Breast epithelium (tissue), 4 donors: ENCODE measurements at regions not wholly inside any gene's neighbourhood (a gene's known extent, or its start where the extent isn't known, plus 50 kb on each side); places are given as distances from the start of the nearest gene placed in this dataset.
"Not testable (repeated sequence)": the region's sequence is repeated elsewhere in the genome, so short reads cannot be mapped to it uniquely, and the experiment has no call there.

Experiments
- DNase-seq, 2 donors: peaks; one replicate each; pipeline ENCODE4 v3.0.0-alpha.2; 2019; ENCODE audit warnings: low spot score in 2 of 2
- H3K27ac ChIP-seq, 2 donors: fragments of 200-600 bp; sonication (generic) in 1 of 2; one replicate each; pipeline ENCODE4 v1.5.1; 2016 to 2019; ENCODE audit warnings: mild to moderate bottlenecking in 1 of 2
- H3K27me3 ChIP-seq, 2 donors: fragments of 200-600 bp; sonication (generic) in 1 of 2; one replicate each; pipeline versions ENCODE4 v1.5.1 to v1.6.0; 2017 to 2019; ENCODE audit warnings: control low read depth in 1 of 2, mild to moderate bottlenecking in 1 of 2
- H3K36me3 ChIP-seq: fragments of 200-600 bp; one replicate; pipeline ENCODE4 v1.5.1; 2019
- H3K4me1 ChIP-seq, 2 donors: fragments of 200-600 bp; sonication (generic); one replicate each; pipeline ENCODE4 v1.5.1; 2016 to 2019; ENCODE audit warnings: control low read depth in 1 of 2
- H3K4me3 ChIP-seq, 3 donors: fragments of 200-600 bp; sonication (generic); 1 replicate in 2 of 3; 2 replicates in 1 of 3; pipeline ENCODE4 v1.5.1; 2016 to 2019; ENCODE audit warnings: mild to moderate bottlenecking in 3 of 3, moderate library complexity in 2 of 3
- H3K9me3 ChIP-seq, 2 donors: fragments of 200-600 bp; sonication (generic) in 1 of 2; one replicate each; pipeline ENCODE4 v1.5.1; 2016 to 2019; ENCODE audit warnings: control low read depth in 1 of 2
- POLR2A ChIP-seq: fragments of 450-650 bp; IDR thresholded peaks from one replicate; pipeline ENCODE4 v1.6.1; 2016; ENCODE audit warnings: antibody characterized with exemption, mild to moderate bottlenecking, moderate library complexity
- POLR2AphosphoS5 ChIP-seq, 3 donors: sonication (generic); formaldehyde crosslinking; IDR thresholded peaks; one replicate each; pipeline ENCODE4 v1.6.1; 2017; ENCODE audit warnings: antibody characterized with exemption in 3 of 3
- intact Hi-C: fragments of 100-400 bp; cut with DNase I; formaldehyde crosslinking; loops from one replicate; pipeline ENCODE4 v1.15.1; 2023; ENCODE audit warnings: low total_unique reads
- TF ChIP-seq, protein P1 (sequence below), 3 donors: fragments of 450-650 bp; IDR thresholded peaks; one replicate each; pipeline ENCODE4 v1.5.1; 2016 to 2017; ENCODE audit warnings: antibody characterized with exemption in 3 of 3, mild to moderate bottlenecking in 3 of 3, moderate library complexity in 3 of 3

DNA sequence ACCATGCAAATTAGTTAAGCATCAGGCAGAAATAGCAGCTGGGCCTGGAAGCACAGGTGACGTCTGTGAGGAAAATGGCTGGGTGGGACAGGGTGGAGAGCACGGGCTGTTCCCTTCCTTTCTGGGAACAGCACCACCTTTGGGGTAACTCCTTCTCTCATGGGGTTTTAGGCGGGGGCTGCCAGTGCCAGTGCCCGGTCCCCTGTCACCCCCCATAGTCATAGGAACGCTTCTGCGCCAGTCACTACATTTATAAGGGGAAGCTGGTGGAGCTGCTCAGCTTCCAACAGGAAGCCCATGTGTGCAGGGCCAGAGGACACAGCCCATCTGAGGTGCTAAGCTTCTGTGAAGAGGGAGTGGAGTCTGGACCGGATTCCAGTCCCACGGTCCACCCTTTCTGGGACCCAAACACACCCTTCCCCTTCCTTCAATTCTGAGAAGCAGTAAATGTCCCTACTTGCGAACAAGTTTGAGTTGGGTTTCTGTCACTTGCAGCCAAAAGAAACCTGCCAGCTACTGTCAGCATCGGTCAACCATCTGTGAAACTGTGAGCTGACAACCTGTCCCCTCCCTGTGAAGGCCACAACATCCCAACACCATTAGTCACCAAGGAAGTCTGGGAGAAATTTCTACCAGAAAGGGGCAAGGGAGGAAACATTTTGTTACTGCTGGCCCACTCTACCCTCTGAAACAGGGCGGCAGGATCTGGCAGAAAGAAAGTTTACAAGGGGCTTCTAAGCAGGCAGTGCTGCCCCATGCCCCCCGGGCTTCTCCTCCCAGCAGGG, 86.0 kb upstream of the AMZ2 start:
- TF ChIP-seq POLR2AphosphoS5 (IDR thresholded peaks at IDR 0.05) (no peak), POLR2A (no peak)
- TF ChIP-seq, protein P1, sequence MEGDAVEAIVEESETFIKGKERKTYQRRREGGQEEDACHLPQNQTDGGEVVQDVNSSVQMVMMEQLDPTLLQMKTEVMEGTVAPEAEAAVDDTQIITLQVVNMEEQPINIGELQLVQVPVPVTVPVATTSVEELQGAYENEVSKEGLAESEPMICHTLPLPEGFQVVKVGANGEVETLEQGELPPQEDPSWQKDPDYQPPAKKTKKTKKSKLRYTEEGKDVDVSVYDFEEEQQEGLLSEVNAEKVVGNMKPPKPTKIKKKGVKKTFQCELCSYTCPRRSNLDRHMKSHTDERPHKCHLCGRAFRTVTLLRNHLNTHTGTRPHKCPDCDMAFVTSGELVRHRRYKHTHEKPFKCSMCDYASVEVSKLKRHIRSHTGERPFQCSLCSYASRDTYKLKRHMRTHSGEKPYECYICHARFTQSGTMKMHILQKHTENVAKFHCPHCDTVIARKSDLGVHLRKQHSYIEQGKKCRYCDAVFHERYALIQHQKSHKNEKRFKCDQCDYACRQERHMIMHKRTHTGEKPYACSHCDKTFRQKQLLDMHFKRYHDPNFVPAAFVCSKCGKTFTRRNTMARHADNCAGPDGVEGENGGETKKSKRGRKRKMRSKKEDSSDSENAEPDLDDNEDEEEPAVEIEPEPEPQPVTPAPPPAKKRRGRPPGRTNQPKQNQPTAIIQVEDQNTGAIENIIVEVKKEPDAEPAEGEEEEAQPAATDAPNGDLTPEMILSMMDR (IDR thresholded peaks at IDR 0.05), result no peak
- DNase-seq, result no peak
- Histone ChIP-seq H3K4me1 (no peaks in the 10 kb centered on the region), H3K9me3 (no peaks in the 10 kb centered on the region), H3K4me3 (no peak overlapping the region), H3K27ac (peak overlapping the region in 1 of 2 donors; percentile 55), H3K36me3 (no peaks in the 10 kb centered on the region), H3K27me3 (no peaks in the 10 kb centered on the region)
- intact Hi-C loops, result no loop called here

DNA sequence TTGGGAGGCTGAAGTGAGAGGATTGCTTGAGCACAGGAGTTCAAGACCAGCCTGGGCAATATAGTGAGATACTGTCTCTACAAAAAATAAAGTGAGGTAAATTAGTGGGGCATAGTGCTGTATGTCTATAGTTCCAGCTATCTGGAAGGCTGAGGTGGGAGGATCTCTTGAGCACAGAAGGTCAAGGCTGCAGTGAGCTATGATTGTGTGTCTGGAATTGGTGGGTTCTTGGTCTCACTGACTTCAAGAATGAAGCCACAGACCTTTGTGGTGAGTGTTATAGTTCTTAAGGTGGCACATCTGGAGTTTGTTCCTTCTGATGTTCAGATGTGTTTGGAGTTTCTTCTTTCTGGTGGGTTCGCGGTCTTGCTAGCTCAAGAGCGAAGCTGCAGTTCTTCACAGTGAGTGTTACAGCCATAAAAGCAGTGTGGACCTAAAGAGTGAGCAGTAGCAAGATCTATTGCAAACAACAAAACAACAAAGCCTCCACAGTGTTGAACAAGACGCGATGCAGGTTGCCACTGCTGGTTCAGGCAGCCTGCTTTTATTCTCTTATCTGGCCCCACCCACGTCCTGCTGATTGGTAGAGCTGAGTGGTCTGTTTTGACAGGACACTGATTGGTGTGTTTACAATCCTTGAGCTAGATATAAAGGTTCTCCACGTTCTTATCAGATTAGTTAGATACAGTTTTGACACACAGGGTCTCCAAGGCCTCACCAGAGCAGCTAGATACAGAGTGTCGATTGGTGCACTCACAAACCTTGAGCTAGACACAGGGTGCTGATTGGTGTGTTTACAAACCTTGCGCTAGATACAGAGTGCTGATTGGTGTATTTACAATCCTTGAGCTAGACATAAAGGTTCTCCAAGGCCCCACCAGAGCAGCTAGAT, 79.3 kb upstream of the AMZ2 start:
- H3K27me3 ChIP-seq, H3K4me3 ChIP-seq, H3K4me1 ChIP-seq, DNase-seq, H3K9me3 ChIP-seq, H3K36me3 ChIP-seq, intact Hi-C loops: not testable (repeated sequence)
- peak overlapping the region in 1 of 2 donors; percentile 19 for H3K27ac ChIP-seq

DNA sequence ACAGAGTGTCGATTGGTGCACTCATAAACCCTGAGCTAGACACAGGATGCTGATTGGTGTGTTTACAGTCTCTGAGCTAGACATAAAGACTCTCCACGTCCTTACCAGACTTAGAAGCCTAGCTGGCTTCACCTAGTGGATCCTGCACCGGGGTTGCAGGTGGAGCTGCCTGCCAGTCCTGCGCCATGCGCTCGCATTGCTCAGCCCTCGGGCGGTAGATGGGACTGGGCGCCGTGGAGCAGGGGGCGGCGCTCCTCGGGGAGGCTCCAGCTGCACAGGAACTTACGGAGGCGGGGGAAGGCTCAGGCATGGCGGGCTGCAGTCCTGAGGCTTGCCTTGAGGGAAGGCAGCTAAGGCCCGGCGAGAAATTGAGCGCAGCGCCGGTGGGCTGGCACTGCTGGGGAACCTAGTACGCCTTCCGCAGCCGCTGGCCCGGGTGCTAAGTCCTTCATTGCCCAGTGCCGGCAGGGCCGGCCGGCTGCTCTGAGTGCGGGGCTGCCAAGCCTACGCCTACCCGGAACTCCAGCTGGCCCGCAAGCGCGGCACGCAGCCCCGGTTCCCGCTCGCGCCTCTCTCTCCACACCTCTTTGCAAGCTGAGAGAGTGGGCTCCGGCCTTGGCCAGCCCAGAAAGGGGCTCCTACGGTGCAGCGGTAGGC, 78.5 kb upstream of the AMZ2 start:
- intact Hi-C loops, H3K27me3 ChIP-seq, H3K27ac ChIP-seq, H3K9me3 ChIP-seq, DNase-seq, H3K4me1 ChIP-seq, H3K36me3 ChIP-seq: not testable (repeated sequence)
- peak overlapping the region in 2 of 3 donors; percentile 22 to 28 for H3K4me3 ChIP-seq

DNA sequence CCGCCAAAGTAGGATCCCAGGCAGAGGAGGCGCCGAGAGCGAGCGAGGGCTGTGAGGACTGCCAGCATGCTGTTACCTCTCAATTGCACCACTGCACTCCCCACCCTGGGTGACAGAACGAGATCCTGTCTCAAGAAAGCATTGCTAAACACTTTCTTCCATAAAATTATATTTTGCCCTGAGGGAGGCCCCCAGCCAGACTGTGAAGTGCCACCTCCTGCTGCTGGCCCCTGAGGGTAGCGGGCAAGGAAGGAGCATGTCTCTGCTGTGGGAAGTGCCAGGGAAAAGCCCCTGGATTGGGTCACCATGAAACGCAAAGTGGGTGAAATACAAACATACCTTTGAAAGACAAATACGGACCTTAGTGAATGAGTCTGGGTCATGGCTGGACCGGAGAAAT, 78.0 kb upstream of the AMZ2 start:
- no peaks in the 10 kb centered on the region for H3K27me3 ChIP-seq
- no peak for DNase-seq
- no peaks in the 10 kb centered on the region for H3K9me3 ChIP-seq
- no peaks in the 10 kb centered on the region for H3K36me3 ChIP-seq
- H3K4me3 ChIP-seq, result peak overlapping the region in 2 of 3 donors; percentile 22 to 28
- H3K27ac ChIP-seq, result no peak overlapping the region
- intact Hi-C loops, result no loop called here
- no peaks in the 10 kb centered on the region for H3K4me1 ChIP-seq
- TF ChIP-seq POLR2A, result no peak
- no peak for TF ChIP-seq POLR2AphosphoS5 (IDR thresholded peaks at IDR 0.05)
- TF ChIP-seq, protein P1 (IDR thresholded peaks at IDR 0.05), result no peak

DNA sequence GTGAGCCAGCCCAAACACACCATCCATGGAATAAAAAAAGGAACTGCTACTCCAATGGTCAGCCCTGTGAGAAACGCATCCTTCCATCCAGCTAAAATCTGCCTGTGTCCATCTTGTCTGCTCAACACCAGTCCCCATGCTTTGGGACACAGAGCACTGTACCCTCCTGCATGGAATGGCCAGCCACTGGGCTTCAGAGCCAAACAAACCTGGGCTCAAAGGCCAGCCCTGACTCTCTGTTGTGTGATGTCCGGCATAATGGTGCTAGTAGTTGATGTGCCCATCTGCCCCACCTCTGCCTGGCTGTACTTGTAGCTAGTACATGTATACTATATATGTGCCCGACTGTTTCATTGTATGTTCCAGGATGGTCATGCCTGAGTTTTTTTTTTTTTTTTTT, 77.6 kb upstream of the AMZ2 start:
- H3K4me1 ChIP-seq, result no peaks in the 10 kb centered on the region
- no peak for DNase-seq
- no peaks in the 10 kb centered on the region for H3K9me3 ChIP-seq
- no peak overlapping the region for H3K27ac ChIP-seq
- H3K4me3 ChIP-seq, result no peak overlapping the region
- intact Hi-C loops, result no loop called here
- no peaks in the 10 kb centered on the region for H3K27me3 ChIP-seq
- TF ChIP-seq POLR2A, result no peak
- TF ChIP-seq POLR2AphosphoS5 (IDR thresholded peaks at IDR 0.05), result no peak
- TF ChIP-seq, protein P1 (IDR thresholded peaks at IDR 0.05), result no peak
- H3K36me3 ChIP-seq, result no peaks in the 10 kb centered on the region
